ENCODE measurements at regions not wholly inside any gene's neighbourhood (a gene's known extent, or its start where the extent isn't known, plus 50 kb on each side); places are given as distances from the start of the nearest gene placed in this dataset.

DNA sequence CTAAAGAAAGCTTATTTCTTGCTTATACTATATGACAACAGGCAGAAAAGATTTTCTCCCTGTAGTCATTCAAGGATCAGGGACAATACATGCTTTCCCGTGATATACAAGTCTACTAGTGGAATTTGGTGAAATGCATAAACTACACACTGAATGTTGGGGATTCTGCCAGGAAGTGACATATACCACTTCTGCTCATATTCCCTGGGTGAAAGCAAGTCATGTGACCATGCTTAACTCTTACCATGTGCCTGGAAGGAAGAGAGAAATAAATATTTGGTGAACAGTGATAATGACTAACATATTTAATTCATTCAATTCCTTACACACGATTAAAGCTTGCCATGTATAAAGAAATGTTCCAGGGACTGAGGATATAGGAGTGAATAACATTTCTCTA is 534.6 kb downstream of the PPARGC1A start:
- TF ChIP-seq POLR2A (IDR thresholded peaks at IDR 0.05) = no peak
- TF ChIP-seq, protein P1, sequence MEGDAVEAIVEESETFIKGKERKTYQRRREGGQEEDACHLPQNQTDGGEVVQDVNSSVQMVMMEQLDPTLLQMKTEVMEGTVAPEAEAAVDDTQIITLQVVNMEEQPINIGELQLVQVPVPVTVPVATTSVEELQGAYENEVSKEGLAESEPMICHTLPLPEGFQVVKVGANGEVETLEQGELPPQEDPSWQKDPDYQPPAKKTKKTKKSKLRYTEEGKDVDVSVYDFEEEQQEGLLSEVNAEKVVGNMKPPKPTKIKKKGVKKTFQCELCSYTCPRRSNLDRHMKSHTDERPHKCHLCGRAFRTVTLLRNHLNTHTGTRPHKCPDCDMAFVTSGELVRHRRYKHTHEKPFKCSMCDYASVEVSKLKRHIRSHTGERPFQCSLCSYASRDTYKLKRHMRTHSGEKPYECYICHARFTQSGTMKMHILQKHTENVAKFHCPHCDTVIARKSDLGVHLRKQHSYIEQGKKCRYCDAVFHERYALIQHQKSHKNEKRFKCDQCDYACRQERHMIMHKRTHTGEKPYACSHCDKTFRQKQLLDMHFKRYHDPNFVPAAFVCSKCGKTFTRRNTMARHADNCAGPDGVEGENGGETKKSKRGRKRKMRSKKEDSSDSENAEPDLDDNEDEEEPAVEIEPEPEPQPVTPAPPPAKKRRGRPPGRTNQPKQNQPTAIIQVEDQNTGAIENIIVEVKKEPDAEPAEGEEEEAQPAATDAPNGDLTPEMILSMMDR (IDR thresholded peaks at IDR 0.05) = no peak
